KBM-7 (cell line): ENCODE measurements at regions not wholly inside any gene's neighbourhood (a gene's known extent, or its start where the extent isn't known, plus 50 kb on each side); places are given as distances from the start of the nearest gene placed in this dataset.
A peak's percentile ranks its signal among the peaks of the same experiment; 100 is the strongest.

Experiments used
- DNase-seq: peaks from one replicate; pipeline ENCODE4 v3.0.0-alpha.2; 2015
- in situ Hi-C: fragments of 300-500 bp; cut with MboI; formaldehyde crosslinking; loops from 2 replicates; pipeline ENCODE4 v1.14.3; 2020; ENCODE audit warnings: low sequenced_read_pairs, low pct_unique_long_range_greater_than_20kb, mixed read lengths

GRCh38 chr16:86965840-86966550 is 351.2 kb downstream of the C16orf95 start:
- in situ Hi-C loops, result no loop called here
- no peak for DNase-seq

- no peak for DNase-seq
- in situ Hi-C loops, result no loop called here
Observed at GRCh38 chr16:86966777-86967176, 350.4 kb downstream of the C16orf95 start.

- DNase-seq, result no peak
- in situ Hi-C loops, result no loop called here
Observed at GRCh38 chr16:86968866-86969265, 348.3 kb downstream of the C16orf95 start.

GRCh38 chr16:86969716-86970115 is 347.5 kb downstream of the C16orf95 start:
- no peak for DNase-seq
- in situ Hi-C loops, result no loop called here

- in situ Hi-C loops, result no loop called here
- peak; percentile 51 for DNase-seq
Observed at GRCh38 chr16:86970279-86970678, 346.9 kb downstream of the C16orf95 start.

- in situ Hi-C loops, result no loop called here
- DNase-seq, result no peak
Observed at GRCh38 chr16:86970726-86971125, 346.5 kb downstream of the C16orf95 start.

GRCh38 chr16:86971251-86971650 is 345.9 kb downstream of the C16orf95 start:
- in situ Hi-C loops, result no loop called here
- no peak for DNase-seq

- DNase-seq, result no peak
- in situ Hi-C loops, result no loop called here
Observed at GRCh38 chr16:86974120-86974519, 343.1 kb downstream of the C16orf95 start.

- peak; percentile 5 for DNase-seq
- in situ Hi-C loops, result no loop called here
Observed at GRCh38 chr16:86975445-86975844, 341.7 kb downstream of the C16orf95 start.

GRCh38 chr16:86977076-86977676 is 340.0 kb downstream of the C16orf95 start:
- no peak for DNase-seq
- in situ Hi-C loops, result no loop called here

- in situ Hi-C loops, result no loop called here
- no peak for DNase-seq
Observed at GRCh38 chr16:86978445-86979030, 338.7 kb downstream of the C16orf95 start.

- no peak for DNase-seq
- in situ Hi-C loops, result no loop called here
Observed at GRCh38 chr16:86979061-86979460, 338.1 kb downstream of the C16orf95 start.

- no peak for DNase-seq
- in situ Hi-C loops, result no loop called here
Observed at GRCh38 chr16:86979984-86980553, 337.1 kb downstream of the C16orf95 start.

- DNase-seq, result no peak
- in situ Hi-C loops, result no loop called here
Observed at GRCh38 chr16:86980644-86981043, 336.5 kb downstream of the C16orf95 start.

GRCh38 chr16:86982347-86982596 is 334.9 kb downstream of the C16orf95 start:
- DNase-seq, result no peak
- in situ Hi-C loops, result no loop called here

- in situ Hi-C loops, result no loop called here
- DNase-seq, result no peak
Observed at GRCh38 chr16:86982912-86983311, 334.3 kb downstream of the C16orf95 start.

GRCh38 chr16:86983621-86984020 is 333.6 kb downstream of the C16orf95 start:
- no peak for DNase-seq
- in situ Hi-C loops, result no loop called here

GRCh38 chr16:86984343-86984742 is 332.8 kb downstream of the C16orf95 start:
- DNase-seq, result no peak
- in situ Hi-C loops, result no loop called here

- in situ Hi-C loops, result no loop called here
- DNase-seq, result no peak
Observed at GRCh38 chr16:86984991-86985647, 332.1 kb downstream of the C16orf95 start.

- no peak for DNase-seq
- in situ Hi-C loops, result no loop called here
Observed at GRCh38 chr16:86985648-86986015, 331.6 kb downstream of the C16orf95 start.
